Occipital lobe (tissue), 2 donors: ENCODE measurements at regions not wholly inside any gene's neighbourhood (a gene's known extent, or its start where the extent isn't known, plus 50 kb on each side); places are given as distances from the start of the nearest gene placed in this dataset. TPM values are rescaled to one million over a fixed set of nuclear protein-coding genes. Genes with fewer than 3 reads are reported as not detected.
A peak's percentile ranks its signal among the peaks of the same experiment; 100 is the strongest.
"Not testable (repeated sequence)": the region's sequence is repeated elsewhere in the genome, so short reads cannot be mapped to it uniquely, and the experiment has no call there.

Source experiments
- DNase-seq: peaks from one replicate; lab custom pipeline; 2025; lab: John Stamatoyannopoulos, UW
- small RNA-seq: library from RNA; depleted of rRNA; stranded (forward); fragments of <200 nt; gene quantifications from one replicate; pipeline ENCODE3, GENCODE V24; 2014

GRCh38 chr10:56481521-56482091 is 120.5 kb upstream of the ZWINT start:
- DNase-seq = no peak

GRCh38 chr10:56472978-56473377 is 111.9 kb upstream of the ZWINT start:
- DNase-seq = no peak

GRCh38 chr10:56470701-56471100 is 109.6 kb upstream of the ZWINT start:
- DNase-seq = no peak

- no peak for DNase-seq
These were observed 108.4 kb upstream of the ZWINT start for GRCh38 chr10:56469482-56469881.

- no peak for DNase-seq
These were observed 104.9 kb upstream of the ZWINT start for GRCh38 chr10:56466005-56466404.

- DNase-seq = no peak
These were observed 88.7 kb upstream of the ZWINT start for GRCh38 chr10:56449770-56450169.

- not testable (repeated sequence) for DNase-seq
These were observed 86.6 kb upstream of the ZWINT start for GRCh38 chr10:56447613-56448012.

GRCh38 chr10:56441337-56441736 is 80.3 kb upstream of the ZWINT start:
- DNase-seq = not testable (repeated sequence)

Small RNA genes lying in the stretch of these regions (small RNA-seq; reads per million reads assigned to genes)
- gene AL731534.1 = not detected
- not detected for gene MIR3924
- 0.41 reads per million, percentile 37 among the genes with 10 or more reads in this experiment for gene RF01299
